Urinary bladder (tissue), 3 donors: ENCODE measurements at regions not wholly inside any gene's neighbourhood (a gene's known extent, or its start where the extent isn't known, plus 50 kb on each side); places are given as distances from the start of the nearest gene placed in this dataset.
A peak's percentile ranks its signal among the peaks of the same experiment; 100 is the strongest.

Experiments
- DNase-seq: peaks from one replicate; pipeline ENCODE4 v3.0.0-alpha.2; 2015; ENCODE audit errors: extremely low spot score
- H3K27ac ChIP-seq: one replicate; pipeline ENCODE4 v1.5.1; 2013; ENCODE audit warnings: low read depth, mild to moderate bottlenecking, moderate library complexity
- H3K36me3 ChIP-seq: one replicate; pipeline ENCODE4 v1.6.1; 2013; ENCODE audit warnings: mild to moderate bottlenecking, moderate library complexity; ENCODE audit not compliant: insufficient read depth
- H3K4me1 ChIP-seq: one replicate; pipeline ENCODE4 v1.6.1; 2013; ENCODE audit warnings: mild to moderate bottlenecking, moderate library complexity; ENCODE audit not compliant: insufficient read depth
- H3K4me3 ChIP-seq: one replicate; pipeline ENCODE4 v1.5.1; 2013; ENCODE audit warnings: low read depth, low read length
- WGBS: extraction: QIAGEN DNeasy Blood & Tissue Kit; methylation state at CpG from one replicate; pipeline ENCODE4 v1.1.7; 2013; 5-methylcytosine and 5-hydroxymethylcytosine counted together
- donor health status: healthy with polysubstance abuse.
- donor health status: healthy.

DNA sequence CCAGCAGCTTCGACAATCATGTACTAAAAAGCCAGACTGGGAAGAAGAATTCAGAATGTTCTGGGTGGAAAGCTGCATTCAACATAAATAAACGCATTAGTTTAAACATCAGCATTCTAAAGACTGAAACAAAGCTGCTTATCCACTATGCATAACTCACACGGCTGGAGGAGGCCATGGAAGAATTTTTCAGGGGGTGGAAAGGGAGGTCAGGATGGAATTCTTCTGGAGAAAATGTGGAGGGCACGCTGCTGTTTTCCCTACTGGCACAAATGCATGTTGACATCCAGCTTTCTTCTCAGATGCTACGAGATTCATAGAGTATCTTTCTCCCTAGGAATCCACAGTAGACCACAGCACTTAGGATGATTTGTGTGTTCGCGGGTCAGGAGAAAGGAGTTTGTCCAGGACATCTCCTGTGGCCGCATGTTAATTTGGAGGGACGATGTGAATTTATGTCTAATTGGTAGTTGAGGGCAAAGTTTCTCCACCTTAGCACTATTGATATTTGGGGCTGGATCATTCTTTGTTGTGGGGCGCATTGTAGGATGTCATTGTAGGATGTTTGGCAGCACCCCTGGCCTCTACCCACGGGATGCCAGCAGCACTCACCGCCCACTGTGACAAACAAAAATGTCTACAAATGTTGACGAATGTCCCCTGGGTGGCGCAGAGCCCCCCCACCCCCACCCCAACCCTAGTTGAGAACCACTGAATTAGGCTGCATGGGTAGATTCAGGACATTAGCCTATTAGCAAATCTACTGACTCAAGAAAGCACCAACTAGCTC lies 86.5 kb upstream of the KAZN start:
- 68% methylated on average over 14 of the region's 14 CpGs for WGBS
- H3K27ac ChIP-seq: no peak overlapping the region
- DNase-seq: no peak
- no peaks in the 10 kb centered on the region for H3K4me1 ChIP-seq
- H3K4me3 ChIP-seq: no peak overlapping the region
- no peaks in the 10 kb centered on the region for H3K36me3 ChIP-seq

DNA sequence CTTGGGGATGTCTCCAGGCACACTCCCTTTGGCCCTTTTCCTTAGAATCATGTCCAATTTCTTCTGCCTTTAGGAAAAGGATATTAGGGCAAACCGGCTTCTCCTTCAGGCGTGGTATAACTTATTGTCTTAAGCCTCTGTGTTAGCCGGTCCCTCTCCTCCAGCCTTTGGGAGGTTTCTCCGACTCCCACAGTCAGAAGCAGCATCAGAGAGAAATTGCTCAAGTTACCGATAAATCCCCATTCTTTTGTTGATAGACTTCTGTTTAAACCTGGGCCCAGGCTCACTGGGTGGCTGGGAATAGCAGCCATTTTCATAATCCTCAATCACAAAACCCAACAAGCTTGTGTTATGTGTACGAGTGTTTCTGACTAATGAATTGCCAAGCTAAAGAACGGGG lies 85.4 kb upstream of the KAZN start:
- DNase-seq: no peak
- Histone ChIP-seq H3K4me3 (no peak overlapping the region), H3K27ac (no peak overlapping the region), H3K36me3 (no peaks in the 10 kb centered on the region), H3K4me1 (no peaks in the 10 kb centered on the region)
- WGBS: 72% methylated on average over 7 of the region's 7 CpGs

DNA sequence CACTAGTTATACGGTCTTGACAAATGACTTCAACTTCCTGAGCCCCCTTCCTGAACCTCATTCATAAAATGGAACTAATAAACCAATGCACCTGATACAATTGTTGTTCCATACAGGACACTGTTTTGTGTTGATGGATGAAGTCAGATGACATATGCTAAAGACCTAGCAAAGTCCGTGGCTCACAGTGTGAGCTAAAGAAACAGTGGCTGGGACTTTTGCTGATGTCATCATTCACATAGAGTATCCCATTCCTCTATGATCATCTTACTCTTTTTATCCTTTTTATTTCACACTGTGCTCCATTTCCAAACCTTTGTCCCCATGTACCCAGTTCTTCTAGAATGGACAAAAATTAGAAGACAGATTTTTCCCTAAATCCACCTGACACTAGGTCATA lies 83.7 kb upstream of the KAZN start:
- Histone ChIP-seq H3K4me3 (no peak overlapping the region), H3K4me1 (no peaks in the 10 kb centered on the region)
- 74% methylated on average over 2 of the region's 2 CpGs for WGBS

DNA sequence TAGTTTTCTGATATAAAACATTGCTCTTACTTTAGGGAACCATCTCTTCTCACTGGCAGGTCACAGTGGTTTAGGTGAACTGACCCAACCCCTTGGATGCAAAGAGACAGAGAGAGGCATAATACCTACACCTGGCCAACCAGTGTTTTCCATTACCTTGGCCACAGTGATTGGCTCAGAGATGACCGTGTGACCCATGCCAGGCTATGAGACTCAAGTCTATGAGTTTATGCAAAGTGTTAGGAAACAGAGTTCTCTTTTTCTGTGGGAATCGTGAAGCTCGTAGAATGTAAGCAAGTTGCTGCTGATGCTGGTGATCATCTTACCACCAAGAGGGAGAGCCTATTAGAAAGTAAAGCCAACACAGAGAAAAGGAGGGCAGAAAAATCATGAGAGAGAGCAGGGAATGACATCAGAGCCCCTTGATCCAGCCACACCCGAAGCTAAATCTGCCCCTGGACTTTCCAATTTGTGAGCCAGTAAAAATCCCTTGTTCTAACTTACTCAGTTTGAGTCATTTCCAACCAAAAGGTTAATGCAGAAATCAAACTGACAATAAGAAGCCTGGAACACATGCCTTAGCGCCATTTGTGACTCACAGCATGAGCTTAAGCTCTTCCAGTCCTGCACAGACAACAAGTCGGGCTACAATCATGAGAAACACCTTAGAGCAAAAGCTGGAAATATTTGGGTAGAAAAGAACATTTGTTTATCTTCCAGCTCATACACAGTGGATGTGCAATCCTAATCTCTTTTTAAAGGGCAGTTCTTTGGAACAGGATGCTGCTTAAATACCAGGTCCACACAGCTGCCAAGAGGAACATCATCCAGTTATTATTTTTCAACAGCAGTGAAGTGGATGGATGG lies 81.3 kb upstream of the KAZN start:
- no peak for DNase-seq

More for the DNA sequence above, 83.7 kb upstream of the KAZN start:
- DNase-seq: no peak
- Histone ChIP-seq H3K27ac (no peak overlapping the region), H3K36me3 (no peaks in the 10 kb centered on the region)

DNA sequence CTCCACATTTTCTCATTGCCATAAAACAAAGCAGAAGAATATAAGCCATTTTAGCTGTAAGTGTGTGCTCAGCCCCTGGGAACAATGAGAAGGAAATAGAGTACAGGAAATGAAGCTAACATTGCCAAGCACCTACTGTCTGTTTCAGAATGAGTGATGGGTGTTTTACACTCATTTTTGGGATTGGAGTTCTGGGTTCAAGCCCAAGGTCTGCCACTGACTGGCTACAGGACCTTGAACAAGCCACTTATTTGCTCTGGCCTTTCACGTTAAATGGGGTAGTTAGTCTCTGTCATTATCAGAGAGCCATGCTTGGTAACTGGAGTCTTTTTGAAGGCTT lies 80.7 kb upstream of the KAZN start:
- DNase-seq: no peak
- WGBS: 71% methylated on average over 1 of the region's 1 CpG
- Histone ChIP-seq H3K27ac (peak overlapping the region; percentile 39), H3K4me1 (no peaks in the 10 kb centered on the region), H3K36me3 (no peaks in the 10 kb centered on the region), H3K4me3 (no peak overlapping the region)

More for the DNA sequence above, 81.3 kb upstream of the KAZN start:
- 43% methylated on average over 6 of the region's 6 CpGs for WGBS
- Histone ChIP-seq H3K4me3 (no peak overlapping the region), H3K36me3 (no peaks in the 10 kb centered on the region), H3K27ac (no peak overlapping the region), H3K4me1 (no peaks in the 10 kb centered on the region)

DNA sequence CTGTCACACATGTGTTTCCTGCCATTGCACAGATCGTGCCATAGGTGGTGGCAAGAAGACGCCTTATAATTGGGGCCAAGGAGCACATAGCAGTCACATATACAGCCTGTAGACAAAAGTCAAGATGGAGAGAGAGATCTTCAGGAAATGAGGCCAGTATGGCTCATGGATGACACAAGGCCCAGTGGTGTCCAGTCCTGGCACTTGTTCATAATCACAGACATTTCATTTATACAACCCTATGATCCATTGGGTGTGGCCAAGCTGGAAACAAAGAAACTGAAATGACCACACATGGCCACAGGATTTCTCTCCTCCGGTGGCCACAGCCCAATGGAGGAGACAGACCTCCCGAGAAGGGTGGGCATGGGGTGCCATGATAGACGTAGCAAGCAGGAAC lies 78.5 kb upstream of the KAZN start:
- H3K36me3 ChIP-seq: no peaks in the 10 kb centered on the region
- 94% methylated on average over 5 of the region's 5 CpGs for WGBS
- H3K4me3 ChIP-seq: no peak overlapping the region
- H3K27ac ChIP-seq: no peak overlapping the region
- DNase-seq: no peak
- no peaks in the 10 kb centered on the region for H3K4me1 ChIP-seq

DNA sequence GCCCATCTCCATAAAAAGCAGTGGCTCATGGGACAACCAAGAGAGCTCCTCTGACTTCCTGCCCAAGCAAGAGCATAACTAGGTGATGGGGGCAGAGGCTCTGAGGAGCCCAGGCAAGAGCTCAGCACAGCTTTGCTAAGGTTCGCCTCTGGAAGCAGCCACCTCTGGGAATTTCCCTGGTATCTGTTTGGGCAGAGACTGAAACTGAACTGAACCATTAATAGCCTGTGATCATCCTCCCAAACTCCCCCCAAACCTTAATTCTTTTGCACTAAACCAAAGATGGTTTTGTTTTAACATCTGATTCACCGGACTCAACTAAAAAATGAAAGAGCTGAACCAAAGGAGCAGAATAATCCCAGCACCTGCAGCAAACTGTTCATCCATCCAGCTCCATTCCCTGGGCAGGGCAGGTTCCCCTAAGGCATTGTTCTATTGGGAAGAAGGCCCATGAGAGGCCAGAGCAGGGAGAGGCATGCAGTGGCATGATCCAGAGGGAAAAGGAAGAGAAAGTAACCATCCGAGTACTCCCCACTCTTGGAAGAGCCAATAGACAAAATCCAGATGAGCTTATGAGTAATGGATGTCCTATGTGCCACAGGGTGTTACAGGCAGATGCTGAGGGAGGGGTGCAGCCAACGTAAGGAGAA lies 77.8 kb upstream of the KAZN start:
- H3K4me1 ChIP-seq: no peaks in the 10 kb centered on the region

DNA sequence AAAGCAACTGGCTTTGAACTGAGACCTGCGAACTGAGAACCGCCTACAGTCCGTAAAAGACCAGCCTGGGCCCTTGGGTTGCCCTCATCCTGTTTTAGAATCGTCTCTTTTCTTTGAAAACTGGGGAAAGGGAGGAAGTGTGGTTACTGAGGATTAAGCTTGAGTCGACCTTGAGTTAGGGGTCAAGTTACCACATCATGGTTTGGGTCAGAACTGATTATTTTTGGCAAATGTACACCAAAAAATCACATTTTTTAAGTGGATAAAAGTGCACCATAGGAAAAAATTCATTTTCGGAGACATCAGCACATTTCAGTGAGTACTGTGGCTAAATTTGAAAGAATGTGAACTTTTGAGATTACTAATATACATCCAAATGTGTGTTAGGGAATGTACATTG lies 76.9 kb upstream of the KAZN start:
- WGBS: 72% methylated on average over 6 of the region's 6 CpGs

More for the DNA sequence above, 77.8 kb upstream of the KAZN start:
- H3K4me3 ChIP-seq: no peak overlapping the region
- 88% methylated on average over 4 of the region's 4 CpGs for WGBS
- H3K27ac ChIP-seq: no peak overlapping the region
- no peaks in the 10 kb centered on the region for H3K36me3 ChIP-seq
- no peak for DNase-seq

DNA sequence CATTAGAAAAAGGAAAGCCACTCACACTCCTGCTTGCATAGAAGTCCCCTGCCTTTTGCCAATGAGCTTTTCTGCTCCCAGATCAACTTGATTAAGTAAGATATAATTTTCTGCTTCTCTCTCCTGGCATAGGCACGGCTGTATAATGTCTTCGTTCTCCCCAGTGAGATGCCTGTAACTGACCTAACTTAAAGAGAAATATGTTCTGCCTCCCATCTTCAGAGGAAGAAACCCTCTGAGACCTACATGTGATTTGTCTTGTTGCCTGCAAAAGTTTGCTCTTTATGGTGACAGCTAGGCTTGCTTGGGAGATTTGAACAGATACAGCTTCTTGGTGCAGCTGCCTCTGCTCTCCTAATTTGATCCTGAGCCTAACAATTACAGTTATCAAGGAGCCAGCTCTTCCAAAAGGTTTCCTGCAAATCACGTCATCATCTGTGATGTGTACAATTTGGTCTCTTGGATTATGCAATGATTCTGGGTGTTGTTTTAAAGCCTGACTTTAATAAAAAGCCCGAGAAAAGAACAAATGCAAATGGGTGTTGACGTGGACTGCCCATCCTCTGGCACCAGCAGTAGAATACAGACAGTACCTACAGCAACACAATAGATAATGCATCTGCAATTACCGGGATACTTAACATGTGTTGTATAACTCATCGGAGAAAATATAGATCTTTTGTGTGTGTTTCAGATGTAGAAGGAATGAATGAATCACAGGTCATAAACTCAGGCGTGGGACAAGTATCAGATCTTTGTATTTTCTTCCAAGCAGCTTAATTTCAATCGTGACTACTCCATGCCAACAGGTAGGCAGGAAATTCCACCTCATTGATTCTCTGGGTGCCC lies 76.2 kb upstream of the KAZN start:
- H3K4me1 ChIP-seq: no peaks in the 10 kb centered on the region
- DNase-seq: peak; percentile 76
- peak overlapping the region; percentile 43 for H3K27ac ChIP-seq
- no peak overlapping the region for H3K4me3 ChIP-seq
- 45% methylated on average over 9 of the region's 9 CpGs for WGBS
- H3K36me3 ChIP-seq: no peaks in the 10 kb centered on the region

More for the DNA sequence above, 76.9 kb upstream of the KAZN start:
- no peak overlapping the region for H3K4me3 ChIP-seq
- H3K36me3 ChIP-seq: no peaks in the 10 kb centered on the region
- no peaks in the 10 kb centered on the region for H3K4me1 ChIP-seq
- H3K27ac ChIP-seq: no peak overlapping the region
- no peak for DNase-seq

DNA sequence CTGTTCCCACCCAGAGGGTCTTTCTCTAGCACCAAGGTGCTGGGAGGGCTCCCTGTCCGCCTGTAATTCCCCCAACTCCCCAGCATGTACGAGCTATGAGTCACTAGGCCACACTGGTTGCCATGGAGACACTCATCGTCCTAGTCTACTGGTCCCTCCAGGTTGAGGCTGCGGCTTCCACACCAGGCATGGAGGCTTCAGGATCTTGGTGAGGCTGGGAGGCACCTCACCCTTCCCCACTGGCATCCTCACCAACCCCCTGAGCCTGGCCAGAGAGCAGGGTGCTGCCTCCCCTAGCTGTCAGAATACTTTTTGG lies 75.6 kb upstream of the KAZN start:
- no peak for DNase-seq
- Histone ChIP-seq H3K4me1 (no peaks in the 10 kb centered on the region), H3K36me3 (no peaks in the 10 kb centered on the region), H3K27ac (peak overlapping the region; percentile 65), H3K4me3 (no peak overlapping the region)
- WGBS: 61% methylated on average over 4 of the region's 4 CpGs

DNA sequence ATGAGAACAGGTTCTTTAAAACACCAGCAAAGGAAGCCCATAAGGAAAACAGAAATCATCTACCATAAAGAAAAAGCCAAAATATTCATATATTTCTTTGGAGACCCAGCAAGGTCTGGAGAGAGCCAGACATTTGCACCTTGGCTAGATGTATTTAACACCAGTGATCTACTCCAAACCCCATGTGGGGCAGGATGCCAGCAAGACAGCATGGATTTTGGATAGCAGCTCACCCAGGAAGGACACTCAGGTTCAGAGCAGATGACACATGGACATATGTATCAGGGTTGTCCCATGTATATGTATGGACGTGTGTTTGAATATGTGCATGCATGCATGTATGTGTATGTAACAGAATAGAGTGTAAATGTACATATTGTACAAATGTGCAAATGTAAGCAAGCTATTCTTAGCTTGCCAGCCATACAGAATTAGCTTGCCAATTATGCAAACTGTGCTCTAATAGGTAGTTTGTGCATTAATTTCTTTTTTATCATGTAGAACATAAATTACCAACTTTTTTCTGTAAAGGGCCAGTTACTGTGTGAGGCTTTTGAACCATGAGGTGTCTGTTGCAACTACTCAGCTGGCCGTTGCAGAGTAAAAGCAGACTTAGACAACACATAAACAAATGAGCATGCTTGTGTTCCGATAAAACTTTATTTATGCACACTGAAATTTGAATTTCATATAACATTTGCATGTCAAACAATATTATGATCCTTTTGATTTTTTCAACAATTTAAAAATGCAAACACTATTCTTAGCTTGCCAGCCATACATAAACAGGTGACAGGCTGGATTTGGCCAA lies 73.5 kb upstream of the KAZN start:
- Histone ChIP-seq H3K4me1 (no peaks in the 10 kb centered on the region), H3K36me3 (no peaks in the 10 kb centered on the region), H3K27ac (no peak overlapping the region), H3K4me3 (no peak overlapping the region)
- no peak for DNase-seq
- 77% methylated on average over 3 of the region's 3 CpGs for WGBS

DNA sequence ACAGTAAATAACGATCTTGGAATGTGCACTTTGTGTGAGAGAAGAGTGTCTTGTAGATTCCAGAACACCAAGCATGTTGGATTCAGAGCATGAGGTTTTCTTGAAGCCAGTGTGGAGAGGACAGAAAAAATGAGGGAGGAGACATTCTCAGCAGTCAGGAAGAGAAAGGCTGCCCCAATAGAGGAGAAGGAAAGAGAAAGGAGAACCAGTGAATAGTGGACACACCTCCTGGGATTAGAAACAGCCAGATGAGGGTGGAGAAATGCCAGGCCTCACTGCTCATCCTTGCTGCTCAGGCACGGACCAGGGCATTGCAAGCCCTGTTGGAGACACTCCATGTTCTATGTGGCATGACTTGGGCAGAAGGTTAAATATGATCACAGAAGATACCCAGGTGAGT lies 69.0 kb upstream of the KAZN start:
- WGBS: 52% methylated on average over 2 of the region's 2 CpGs
- Histone ChIP-seq H3K36me3 (no peaks in the 10 kb centered on the region), H3K4me1 (no peaks in the 10 kb centered on the region), H3K27ac (no peak overlapping the region), H3K4me3 (no peak overlapping the region)
- no peak for DNase-seq

DNA sequence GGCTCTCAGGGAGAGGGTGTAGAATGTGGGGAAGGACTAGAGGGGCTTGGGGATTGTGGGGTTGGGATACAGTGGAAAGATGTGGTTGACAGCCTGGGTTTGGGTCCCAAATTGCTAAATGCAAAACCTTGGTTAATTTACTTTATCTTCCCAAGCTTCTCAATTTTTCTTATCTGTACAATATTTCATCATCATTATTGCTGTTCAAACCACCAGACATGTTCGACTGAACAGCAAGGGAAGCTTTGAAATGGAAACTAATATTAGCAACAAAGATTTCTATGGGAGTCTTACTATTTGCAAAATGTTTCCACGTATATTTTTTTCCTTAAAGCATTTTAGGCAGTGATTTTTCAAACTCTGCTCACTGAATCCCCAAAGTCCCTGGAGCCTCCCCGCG lies 67.0 kb upstream of the KAZN start:
- 86% methylated on average over 4 of the region's 4 CpGs for WGBS
- Histone ChIP-seq H3K4me1 (no peaks in the 10 kb centered on the region), H3K27ac (no peak overlapping the region), H3K36me3 (no peaks in the 10 kb centered on the region), H3K4me3 (no peak overlapping the region)
- no peak for DNase-seq
